Sigmoid colon (tissue), 3 donors: ENCODE measurements at regions not wholly inside any gene's neighbourhood (a gene's known extent, or its start where the extent isn't known, plus 50 kb on each side); places are given as distances from the start of the nearest gene placed in this dataset.

ENCODE experiments used
- small RNA-seq, 3 donors: library from RNA; depleted of rRNA; stranded (forward); fragments of <200 nt; gene quantifications; one replicate each; pipeline ENCODE3, GENCODE V24; 2016

Small RNA genes in the stretch of these regions (small RNA-seq; reads per million reads assigned to genes)
- gene AL162376.1 (0 reads per million in 3 donors), gene RNU4-10P (0 reads per million in 3 donors), gene RNY1P8 (0 reads per million in 3 donors)
